Glomerular endothelial cell (primary cell): ENCODE measurements at regions not wholly inside any gene's neighbourhood (a gene's known extent, or its start where the extent isn't known, plus 50 kb on each side); places are given as distances from the start of the nearest gene placed in this dataset.
"Not testable (repeated sequence)": the region's sequence is repeated elsewhere in the genome, so short reads cannot be mapped to it uniquely, and the experiment has no call there.

Experiments used
- DNase-seq: peaks from one replicate; pipeline ENCODE4 v3.0.0-alpha.2; 2011; ENCODE audit warnings: low read depth, low spot score; ENCODE audit errors: extremely low read depth

GRCh38 chr1:76687307-76688175 is 179.7 kb upstream of the ST6GALNAC5 start:
- no peak for DNase-seq

- DNase-seq, result no peak
Observed at GRCh38 chr1:76690766-76691165, 176.5 kb upstream of the ST6GALNAC5 start.

DNA sequence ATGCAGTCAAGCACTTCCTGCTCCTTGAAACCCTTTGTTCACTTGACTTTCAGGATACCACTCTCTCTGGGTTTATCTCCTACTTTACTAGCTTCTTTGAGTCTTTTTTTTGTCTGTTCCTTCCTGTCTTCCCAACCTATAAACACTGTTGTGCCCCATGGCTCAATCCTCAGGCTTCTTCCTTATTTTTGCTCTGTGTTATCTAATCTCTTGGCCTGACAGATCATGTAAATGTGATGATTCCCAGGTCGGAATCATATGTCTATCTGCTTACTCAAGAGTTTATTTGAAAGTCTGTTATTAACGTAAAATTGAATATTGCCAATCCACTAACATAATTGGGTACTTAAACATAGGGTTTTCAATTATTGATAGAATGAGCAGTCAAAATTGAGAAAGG is 171.7 kb upstream of the ST6GALNAC5 start:
- no peak for DNase-seq

- no peak for DNase-seq
Observed at GRCh38 chr1:76697361-76697760, 169.9 kb upstream of the ST6GALNAC5 start.

GRCh38 chr1:76699646-76700045 is 167.6 kb upstream of the ST6GALNAC5 start:
- DNase-seq, result not testable (repeated sequence)

GRCh38 chr1:76700200-76700599 is 167.1 kb upstream of the ST6GALNAC5 start:
- not testable (repeated sequence) for DNase-seq

- DNase-seq, result no peak
Observed at GRCh38 chr1:76705560-76705959, 161.7 kb upstream of the ST6GALNAC5 start.

DNA sequence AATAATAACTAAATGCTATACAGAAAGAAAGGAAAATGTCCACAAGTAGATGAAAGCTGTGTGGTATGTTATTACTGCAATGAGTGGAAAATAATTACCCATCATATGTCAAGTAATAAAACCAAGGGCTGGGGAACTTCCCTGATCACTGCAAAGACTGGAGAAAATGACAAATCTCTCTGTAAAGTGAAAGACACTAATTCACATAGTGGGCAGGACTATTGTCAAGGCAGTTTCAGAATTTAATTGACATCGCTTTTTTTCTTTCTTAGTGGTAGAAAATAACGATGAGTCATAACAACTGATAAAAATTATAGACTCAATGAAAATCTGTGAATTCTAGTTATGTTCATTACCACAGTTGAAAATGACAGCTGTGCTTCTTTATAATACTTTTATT is 153.7 kb upstream of the ST6GALNAC5 start:
- no peak for DNase-seq

DNA sequence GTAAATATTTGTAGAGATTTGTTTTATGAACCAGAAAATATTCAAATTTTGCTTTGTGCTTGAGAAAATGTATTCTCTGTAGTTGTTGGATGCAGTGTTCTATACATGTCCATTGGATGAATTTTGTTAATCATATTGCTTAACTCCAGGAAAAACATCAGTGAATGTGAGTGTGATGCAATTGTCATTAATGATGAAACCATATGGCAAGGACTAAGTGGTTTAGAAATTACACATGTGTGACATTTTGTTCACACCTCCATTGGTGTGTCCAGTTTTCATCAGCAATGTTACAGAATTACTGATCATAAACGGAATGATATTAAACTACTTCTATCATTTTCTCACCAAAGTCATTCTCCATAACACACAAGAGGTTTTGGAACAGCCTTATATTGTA is 151.8 kb upstream of the ST6GALNAC5 start:
- DNase-seq, result no peak

DNA sequence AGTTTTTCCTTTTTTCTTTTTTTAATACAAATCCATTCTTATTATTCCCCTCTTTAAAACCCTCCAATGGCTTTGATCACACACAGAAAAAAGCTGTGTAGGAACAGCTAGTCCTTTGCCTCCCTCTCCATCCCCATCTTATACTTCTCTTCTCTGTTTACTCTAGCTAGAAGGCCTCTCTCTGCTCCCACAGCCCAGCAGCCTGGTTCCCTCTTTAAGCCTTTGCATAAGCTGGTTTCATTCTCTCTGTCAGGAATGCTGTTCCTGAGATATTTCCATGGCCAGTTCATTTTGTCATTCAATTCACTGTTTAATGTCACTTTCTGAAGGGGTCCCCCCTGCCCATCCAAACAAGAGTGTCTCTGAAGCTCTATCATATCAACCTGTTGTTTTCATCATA is 143.3 kb upstream of the ST6GALNAC5 start:
- DNase-seq, result no peak

DNA sequence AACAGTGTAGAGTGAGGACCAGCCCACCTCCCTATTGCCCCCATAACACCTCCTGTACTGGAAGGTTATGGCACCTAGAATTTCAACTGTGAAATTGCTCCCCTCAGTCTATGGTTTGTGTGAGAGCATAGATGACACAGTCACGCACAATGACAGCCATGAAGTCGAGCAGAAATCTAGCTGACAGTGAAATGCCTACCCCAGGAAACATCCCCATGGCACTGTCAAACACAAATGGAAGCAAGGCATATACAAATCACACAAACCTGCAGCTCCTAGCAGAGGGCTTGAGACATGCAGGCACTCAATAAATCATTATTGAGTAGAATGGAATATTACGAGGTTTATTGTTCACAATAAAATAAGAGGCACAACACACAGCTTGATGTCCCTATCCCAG is 142.5 kb upstream of the ST6GALNAC5 start:
- DNase-seq, result no peak

- DNase-seq, result no peak
Observed at GRCh38 chr1:76725864-76726619, 141.2 kb upstream of the ST6GALNAC5 start.

DNA sequence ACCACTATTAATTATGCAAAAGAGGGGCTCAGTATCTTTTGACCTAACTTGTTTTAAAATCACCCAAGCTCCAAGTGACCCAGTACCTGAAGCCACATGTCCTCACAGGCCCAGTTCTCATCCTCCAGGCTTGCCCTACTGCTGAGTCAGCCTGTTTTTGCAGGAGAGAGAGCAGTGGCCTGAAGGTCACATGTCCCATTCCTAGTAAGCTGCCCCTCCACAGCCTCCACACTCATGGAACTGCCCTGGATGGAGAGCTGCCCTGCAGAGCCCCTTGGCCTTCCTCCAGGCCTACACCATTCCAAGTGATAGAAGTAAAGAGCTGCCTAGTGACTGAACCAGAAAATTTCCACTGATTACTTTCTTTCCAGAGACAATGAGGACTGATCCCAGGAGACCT is 139.8 kb upstream of the ST6GALNAC5 start:
- no peak for DNase-seq

DNA sequence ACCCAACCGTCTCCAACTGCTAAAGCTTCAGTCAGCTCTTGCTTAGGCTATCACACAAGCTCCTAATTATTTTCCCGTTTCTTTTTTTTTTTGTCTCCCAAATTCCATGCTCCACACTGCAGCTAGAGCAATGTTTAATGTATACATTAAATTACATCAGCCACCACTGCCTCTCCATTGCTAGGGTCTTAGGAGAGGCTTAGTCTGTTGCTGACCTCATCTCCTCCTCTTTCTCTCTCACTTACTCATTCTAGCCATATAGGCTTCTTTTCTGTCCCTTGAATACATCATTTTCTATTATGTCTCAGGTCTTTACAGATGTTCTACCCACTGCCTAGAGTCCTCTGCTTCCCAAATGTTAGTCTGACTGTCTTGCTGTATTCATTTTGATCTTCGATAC is 138.1 kb upstream of the ST6GALNAC5 start:
- DNase-seq, result no peak

DNA sequence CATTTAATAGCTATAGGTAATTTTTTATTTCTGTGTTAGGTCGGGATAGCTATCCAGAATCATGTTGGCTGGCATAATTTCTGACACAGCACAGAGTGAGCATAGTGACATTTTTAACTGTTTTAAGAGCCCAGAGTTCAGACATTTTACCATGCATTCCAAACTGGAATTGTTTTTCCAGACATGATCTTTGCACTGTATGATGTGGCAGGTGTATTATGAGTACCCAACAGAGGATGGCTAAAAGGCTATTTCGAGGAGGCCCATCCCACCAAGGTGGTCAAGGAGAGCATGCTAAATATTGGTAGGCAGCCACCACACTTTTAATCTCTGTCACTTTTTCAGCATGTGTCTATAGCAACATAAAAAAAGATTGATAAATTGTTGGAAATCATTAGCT is 137.3 kb upstream of the ST6GALNAC5 start:
- DNase-seq, result no peak

DNA sequence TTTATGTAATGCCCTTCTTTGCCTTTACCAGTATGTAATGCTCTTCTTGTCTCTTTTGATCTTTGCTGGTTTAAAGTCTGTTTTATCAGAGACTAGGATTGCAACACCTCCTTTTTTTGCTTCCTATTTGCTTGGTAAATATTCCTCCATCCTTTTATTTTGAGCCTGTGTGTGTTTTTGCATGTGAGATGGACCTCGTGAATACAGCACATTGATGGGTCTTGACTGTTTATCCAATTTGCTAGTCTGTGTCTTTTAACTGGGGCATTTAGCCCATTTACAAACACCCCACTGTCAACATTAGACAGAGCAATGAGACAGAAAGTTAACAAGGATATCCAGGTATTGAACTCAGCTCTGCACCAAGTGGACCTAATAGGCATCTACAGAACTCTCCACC is 128.9 kb upstream of the ST6GALNAC5 start:
- DNase-seq, result not testable (repeated sequence)

DNA sequence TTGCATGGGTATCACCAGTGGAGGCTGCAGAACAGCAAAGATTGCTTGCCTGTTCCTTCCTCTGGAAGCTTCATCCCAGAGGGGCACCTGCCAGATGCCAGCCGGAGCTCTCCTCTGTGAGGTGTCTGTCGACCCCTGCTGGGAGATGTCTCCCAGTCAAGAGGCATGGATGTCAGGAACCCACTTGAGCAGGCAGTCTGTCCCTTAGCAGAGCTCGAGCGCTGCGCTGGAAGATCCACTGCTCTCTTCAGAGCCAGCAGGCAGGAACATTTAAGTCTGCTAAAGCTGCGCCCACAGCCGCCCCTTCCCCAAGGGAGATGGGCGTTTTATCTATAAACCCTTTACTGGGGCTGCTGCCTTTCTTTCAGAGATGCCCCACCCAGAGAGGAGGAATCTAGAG is 126.3 kb upstream of the ST6GALNAC5 start:
- not testable (repeated sequence) for DNase-seq

- DNase-seq, result no peak
Observed at GRCh38 chr1:76744989-76745388, 122.3 kb upstream of the ST6GALNAC5 start.

DNA sequence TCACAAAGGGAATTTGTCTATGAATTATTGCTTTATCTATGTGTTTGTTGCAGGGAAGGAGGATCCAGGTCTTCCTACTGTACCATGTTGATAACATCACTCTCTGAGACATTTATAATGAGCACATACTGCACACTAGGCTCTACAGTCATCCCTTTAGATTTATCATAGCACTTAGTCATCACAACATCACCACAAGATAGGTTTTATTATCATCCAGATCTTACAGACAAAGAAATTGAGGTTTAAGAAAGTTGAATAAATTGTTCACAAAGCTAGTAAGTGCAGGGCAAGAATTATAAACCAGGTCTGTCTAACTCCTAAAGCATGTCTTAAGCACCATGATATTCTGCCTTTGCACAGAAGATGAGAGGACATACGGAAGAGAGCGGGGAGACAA is 121.1 kb upstream of the ST6GALNAC5 start:
- no peak for DNase-seq

GRCh38 chr1:76754730-76755129 is 112.5 kb upstream of the ST6GALNAC5 start:
- no peak for DNase-seq

GRCh38 chr1:76759171-76759860 is 108.0 kb upstream of the ST6GALNAC5 start:
- DNase-seq, result no peak
